HG03575 (cell line): ENCODE measurements at regions not wholly inside any gene's neighbourhood (a gene's known extent, or its start where the extent isn't known, plus 50 kb on each side); places are given as distances from the start of the nearest gene placed in this dataset.

Source experiments
- ATAC-seq: cut with Tn5 transposase; IDR thresholded peaks from one replicate; pipeline ENCODE4 v1.9.1; 2021; ENCODE audit not compliant: unreplicated experiment, insufficient number of reproducible peaks, low FRiP score; ENCODE audit errors: extremely low read depth

DNA sequence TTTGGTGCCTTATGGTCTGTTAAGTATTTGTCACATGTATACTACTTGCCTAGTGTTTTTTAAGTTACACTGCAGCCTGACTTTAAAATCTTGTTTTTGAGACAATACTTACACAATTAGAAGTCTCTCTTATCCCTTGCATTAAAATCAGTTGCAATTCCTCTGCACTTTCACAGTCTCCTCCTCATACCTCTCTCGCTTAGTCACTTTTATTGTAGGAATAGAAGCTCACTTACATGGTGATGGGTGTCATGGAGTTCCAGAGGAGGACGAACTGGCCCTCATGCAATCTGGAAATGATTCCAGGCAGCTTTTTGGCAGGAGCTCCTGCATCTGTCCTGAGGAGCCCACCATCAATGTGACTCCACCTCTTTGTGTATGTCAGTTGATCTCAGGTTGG lies 238.4 kb upstream of the TBC1D5 start:
- no peak for ATAC-seq

DNA sequence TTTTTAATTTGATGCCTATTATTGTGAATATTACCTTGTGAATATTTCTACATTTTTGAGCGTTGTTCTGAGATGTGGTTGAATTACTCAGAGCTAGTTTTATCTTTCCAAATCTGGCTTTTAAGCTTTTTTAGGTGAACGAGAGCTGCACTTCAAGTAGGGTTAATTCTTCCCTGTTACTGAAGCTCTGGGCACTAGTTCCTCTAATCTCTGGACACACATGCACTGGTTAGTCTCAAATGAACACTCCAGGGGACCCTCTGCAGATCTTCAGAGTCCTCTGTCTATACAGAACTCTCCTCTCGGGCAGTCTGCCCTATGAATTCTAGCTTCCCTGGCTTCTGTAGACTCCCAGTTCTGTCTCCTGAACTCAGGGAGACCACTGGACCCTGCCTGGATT lies 237.5 kb upstream of the TBC1D5 start:
- no peak for ATAC-seq

DNA sequence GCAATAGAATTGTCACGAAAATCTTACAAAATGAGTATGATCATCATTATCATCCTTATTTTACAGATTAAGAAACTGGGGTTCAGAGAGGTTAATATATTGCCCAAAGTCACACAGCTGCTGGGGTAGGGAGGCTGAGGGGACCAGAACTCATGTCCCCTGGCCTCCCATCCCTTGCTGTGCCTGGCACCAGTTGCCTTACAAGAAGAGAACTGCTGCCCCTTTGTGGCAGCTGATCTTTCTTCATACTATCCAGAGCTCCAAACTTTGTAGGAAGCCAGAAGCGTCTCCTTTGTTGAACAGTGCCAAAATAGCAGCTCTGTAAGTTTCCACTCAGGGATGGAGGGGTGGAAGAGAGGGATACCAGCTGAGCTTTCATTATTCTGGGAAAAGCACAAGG lies 236.8 kb upstream of the TBC1D5 start:
- ATAC-seq: no peak

DNA sequence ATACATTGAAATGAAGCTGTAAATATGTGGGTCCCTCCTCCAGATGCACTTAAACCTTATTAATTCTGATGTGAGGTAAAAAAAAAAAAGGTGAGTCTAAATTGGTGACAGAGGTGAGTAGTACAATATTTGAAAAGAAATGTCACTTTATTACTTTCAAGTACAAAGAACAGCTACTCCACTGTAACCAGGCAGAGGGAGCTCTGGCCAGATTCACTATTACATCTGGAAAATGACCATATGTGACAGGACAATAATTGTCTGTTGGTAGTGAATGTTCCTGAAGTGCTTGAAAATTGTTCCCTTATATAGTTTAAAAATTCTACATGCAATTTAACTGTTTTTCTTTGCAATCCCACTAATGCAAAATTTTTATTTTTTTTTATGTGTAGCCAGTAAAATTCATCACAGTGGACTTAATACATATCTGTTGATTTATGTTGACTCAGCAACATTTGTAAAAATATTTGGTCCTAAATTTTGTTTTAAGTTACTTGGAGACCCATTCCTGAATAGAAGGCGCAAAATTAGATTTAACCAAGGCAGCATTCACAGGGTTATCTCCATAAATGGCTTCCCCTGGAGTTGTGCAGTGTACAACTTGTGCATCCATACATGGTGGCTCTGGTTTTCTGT lies 231.9 kb upstream of the TBC1D5 start:
- ATAC-seq: no peak

DNA sequence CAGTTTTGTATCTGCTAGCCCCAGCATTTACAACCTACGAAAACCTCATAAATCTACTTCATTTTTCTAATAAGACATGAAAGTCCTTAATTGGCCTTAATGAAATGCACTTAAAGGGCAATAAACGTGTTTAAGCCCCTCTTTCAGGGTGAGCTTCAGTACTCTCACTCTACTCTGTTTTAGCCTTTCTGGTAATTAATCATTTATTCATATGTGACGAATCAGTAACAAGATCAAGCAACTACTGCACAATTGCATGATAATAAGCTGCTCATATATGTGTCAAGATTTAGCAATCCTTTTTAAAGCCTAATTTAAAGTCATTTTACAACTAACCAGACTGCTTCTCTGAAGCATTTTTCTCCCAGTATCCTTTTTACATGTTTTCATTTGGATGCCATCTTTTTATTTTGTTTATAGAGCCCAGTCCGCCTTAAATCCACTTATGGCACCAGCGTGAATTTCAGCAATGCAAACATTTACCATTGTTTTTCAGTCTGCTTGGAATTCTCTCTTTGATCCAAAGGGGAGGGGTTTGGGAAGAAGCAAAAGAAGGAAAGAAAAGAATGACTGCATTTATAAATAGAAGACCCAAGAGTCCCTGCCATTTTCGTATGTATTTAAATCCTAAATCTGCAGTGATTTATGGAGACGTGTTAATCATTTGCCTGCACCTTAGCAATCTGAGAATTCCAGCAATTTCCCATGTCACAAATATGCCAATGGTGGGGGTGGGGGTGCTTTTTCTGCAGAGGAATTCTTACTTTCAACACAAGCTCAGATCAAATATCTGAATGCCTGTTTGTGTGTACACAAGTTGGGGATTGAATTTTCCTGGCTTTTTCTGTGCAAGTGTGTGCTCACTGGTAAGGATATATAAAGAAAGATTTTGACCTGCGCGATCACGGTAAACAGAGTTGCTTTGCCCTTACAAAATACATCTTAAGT lies 230.8 kb upstream of the TBC1D5 start:
- ATAC-seq: no peak

DNA sequence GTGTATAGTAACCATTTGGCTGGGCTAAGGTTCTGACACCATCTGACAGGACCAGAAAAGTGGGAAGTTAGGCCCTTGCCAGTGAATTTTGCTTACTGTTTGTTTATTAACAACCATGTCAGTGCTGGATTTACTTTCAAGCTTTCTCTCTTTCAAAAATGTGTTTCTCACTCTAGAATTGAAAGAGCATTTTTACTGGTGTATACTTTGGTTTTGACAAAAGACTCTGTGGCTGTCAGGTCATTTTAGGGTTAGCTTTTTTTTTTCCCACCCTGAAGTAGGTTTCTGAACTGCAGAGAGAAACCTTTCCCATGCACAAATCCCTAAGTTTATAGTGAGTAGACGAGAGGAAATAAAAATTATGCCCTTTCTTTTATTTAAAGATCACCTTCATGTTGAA lies 230.0 kb upstream of the TBC1D5 start:
- ATAC-seq: no peak

DNA sequence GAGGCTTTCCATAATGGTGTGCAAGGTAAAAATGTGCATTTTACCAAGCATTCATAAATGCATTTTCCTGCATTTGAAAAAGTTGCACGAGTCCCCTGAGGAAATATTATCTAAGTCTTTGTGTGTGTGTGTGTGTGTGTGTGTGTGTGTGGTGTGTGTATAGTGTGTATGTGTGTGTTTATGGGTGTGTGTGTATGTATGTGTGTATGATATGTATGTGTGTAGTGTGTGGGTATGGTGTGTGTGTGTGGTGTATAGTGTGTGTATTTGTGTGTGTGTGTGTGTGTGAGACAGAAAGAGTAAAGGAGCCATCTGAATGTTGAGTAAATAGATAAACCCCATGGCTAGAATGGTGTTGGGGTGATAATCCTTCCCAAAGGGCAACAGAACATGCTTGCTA lies 229.6 kb upstream of the TBC1D5 start:
- no peak for ATAC-seq

DNA sequence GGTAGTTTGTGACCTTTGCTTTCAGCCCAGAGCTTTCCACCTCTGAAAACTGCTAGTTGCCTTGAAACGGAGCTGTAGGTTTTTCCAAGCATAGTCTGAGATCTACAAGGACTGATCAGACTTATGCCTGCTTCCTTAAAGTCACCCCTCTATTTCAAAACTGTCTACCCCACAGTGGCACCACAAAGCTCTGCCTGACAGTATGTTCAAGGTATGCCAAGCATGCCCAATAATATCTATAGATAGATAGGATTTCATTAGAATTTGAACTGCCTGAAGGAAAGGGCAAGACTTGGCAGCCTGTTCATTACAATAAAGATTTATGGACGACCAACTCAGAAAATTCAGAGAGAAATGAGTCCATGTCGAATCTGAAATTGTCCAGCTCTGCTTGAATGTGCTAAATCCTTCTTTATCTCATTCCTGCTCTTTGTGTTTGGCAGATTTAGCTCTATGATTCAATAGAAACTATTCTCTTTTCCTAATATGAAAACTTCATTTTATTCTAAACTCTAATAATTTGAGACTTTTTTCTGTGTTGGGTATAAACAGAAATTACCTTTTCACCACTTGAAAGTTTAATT lies 227.6 kb upstream of the TBC1D5 start:
- ATAC-seq: no peak

DNA sequence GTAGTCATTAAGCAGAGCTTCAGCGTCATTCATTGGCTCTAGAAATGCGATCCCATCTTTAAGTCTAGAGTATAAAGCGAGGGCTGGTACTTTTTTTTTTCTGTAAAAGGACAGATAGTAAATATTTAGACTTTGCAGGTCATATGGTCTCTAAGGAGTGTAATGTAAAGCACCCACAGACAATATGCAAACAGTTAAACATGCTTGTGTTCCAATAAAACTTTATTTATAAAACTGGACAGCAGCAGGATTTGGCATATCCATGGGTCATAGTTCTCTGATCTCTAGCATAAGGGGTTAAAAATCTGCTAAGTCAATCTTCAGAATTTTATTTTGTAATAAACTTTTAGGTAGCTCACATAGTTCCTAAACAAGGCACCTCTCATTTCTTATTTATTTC lies 226.8 kb upstream of the TBC1D5 start:
- ATAC-seq: no peak

DNA sequence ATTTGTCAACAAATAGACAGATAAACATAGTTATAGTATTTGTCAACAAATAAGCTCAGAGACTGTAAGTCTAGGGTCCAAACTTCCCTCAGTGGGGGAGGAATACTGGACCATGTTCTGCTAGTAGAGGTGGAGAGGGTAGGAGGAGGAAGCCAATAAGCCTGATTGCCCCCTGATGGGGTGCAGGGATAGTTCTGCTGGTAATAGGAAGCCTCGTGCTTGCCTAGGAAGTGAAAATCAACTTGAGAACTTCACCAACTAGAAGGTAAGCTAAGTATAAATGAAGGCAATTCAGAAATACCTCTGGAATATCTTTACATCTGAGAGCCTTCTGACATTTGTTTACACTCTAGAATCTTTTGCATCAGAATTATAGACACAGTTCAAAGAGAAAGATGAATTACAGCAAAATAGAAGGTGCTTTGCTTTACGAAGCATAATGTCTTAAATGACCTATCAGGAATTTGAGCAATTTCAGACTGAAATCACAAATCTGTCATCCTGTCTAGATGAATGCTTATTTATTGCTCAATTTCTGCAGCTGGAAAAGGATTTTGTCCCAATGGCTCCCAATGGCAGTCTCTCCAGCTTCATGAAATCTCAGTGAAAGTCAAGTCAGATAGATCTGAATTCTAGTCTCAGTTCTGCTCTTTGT lies 225.6 kb upstream of the TBC1D5 start:
- ATAC-seq: no peak

DNA sequence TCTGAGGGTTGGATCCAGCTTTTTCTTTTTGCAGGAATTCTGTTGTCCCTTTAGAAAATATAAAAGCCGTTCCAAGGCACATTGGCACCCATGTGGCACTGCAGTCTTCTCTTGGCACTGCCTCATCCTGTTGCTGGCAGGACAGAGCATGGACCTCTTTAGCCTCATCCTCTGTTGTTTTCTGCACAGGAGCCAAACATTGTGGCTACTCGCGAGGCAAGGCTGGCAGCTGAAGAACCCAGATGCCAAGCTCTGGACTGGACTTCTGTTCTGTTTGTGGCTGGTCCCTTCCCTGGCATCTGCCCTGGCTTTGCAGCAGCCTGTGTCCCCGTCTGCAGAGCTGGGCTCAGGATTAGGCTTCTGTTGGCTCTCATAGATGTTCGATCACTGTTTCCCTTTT lies 224.7 kb upstream of the TBC1D5 start:
- ATAC-seq: no peak

DNA sequence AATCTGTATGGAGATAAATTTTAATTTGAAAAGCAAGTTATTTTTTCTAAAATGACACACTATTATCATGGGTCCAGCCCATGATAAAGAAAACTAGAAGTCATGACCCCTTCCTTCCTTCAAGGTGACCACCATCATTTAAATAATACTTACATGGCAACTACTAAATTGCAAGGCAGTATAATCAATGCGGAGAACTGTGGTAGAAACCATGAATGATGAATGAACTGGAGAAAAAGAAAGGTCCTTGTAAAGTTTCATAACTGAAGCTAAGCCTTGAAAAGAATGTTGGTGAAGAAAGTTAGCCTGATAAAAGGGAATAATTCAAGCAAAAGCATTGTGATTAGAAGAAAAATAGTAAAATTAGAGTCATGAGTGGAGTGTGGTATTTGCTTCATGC lies 222.9 kb upstream of the TBC1D5 start:
- ATAC-seq: no peak

DNA sequence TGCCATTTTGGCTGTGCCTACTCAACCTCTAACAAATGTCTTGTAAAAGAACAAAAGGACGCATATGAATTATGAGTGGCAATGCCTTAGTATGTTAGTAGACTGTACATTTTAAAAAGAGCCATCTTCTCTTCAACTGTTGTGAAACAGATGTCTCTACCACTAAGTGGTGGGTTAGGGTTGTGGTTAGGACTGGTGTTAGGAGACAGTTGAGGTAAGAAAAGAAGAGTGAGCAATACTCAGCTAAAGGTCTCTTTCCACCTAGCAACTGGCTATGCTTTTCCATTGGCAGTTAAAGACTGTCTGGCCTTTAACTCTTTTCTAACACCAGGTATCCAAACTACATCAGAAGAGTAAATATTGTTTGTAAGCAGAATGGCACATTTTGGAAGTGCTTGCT lies 221.7 kb upstream of the TBC1D5 start:
- no peak for ATAC-seq

DNA sequence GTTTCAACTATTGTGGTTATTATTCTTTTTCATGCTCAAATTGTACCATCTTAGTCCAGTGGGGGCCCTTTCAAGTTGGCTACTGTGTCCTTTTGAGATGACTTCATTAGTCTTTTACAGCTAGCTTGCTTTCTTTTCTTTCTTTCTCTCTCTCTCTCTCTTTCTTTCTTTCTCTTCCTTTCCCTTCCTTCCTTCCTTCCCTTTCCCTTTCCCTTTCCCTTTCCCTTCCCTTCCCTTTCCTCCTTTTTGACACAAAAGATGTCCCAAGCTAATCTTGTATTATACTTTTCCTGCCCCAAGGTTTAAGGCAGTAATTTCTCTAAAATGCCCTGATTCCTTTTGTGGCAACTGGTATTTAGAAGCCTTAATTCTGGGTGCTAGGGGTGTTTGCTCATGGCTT lies 213.0 kb upstream of the TBC1D5 start:
- ATAC-seq: no peak

DNA sequence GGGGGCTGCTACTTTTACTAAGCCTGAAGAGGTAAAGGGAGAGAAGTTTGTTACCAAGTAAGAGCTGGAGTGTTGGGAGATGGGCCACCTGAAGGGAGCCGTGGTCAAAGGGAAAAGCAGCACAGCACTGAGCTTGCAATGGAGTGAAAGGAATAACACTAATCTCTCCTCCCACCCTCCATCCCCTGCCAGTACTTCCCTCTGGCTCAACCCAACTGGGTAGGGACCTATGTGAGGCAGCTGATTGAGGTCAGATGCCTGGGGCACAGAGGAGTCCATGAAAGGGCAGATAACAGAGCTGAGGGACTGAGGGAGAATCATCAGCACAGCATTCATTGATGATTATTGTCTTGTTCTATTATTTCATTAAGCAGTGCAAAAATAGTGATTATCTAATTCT lies 212.4 kb upstream of the TBC1D5 start:
- ATAC-seq: no peak

DNA sequence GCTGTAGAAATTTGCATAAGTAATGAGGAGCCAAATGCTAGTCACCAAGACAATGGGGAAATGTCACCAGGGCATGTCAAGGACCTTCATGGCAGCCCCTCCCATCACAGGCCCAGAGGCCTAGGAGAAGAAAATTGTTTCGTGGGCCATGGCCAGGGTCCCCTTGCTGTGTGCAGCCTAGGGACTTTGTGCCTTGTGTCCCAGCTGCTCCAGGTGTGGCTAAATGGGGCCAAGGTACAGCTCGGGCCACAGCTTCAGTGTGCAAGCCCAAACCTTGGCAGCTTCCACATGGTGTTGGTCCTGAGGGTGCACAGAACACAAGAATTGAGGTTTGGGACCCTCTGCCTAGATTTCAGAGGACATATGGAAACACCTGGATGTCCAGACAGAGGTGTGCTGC lies 208.8 kb upstream of the TBC1D5 start:
- no peak for ATAC-seq

DNA sequence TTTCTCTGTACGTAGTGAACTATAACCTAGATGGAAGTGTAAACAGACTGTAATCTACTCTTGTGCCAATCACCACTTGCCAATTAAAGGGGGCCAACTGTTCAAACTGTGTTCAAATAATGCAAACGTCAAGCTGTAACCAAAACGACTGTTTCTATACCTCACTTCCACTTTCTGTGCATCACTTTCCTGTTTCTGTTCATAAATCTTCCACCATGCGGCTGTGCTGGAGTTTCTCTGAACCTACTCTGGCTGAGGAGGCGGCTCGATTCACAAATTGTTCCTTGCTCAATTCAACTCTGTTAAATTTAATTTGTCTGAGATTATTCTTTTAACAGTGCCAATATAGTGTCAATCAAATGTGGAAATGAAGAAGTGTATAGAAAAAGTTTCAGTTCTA lies 206.7 kb upstream of the TBC1D5 start:
- no peak for ATAC-seq

DNA sequence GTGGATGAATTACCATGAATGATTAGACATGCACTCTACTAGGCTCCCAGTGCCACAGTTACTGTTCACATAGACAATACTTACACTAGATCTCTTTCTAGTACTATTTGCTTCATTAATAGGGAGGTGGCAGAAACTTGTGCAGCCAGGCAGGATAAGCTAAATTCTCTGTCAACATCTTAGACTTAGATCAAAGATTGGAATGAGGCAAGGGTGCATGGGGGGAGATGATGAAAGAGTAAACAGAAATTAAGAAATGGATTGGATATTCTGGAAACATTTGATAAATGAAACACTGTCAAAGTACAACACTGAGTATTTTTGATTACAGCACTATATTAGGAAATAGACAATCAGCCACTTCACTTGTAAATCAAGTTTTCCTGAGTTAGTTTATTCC lies 205.4 kb upstream of the TBC1D5 start:
- ATAC-seq: no peak

DNA sequence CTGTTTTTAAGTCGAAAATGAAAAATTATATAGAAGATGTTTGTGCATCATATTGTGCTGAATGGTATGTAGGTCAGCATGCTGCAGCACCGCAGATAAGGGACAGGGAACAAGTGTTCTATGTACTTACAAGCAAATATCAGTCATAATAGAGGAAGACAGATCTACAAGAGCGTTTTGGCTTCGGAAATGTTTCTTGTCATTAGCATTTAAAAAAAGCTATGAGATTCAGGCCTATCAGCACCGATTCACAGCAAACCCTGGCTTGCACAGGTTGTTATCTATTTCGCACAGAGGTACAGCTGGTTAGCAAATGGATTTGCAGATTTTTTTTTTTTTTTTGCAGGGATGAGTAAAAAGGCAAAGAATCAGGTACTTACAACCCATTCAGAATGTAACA lies 204.2 kb upstream of the TBC1D5 start:
- ATAC-seq: no peak
